ENCODE measurements at regions not wholly inside any gene's neighbourhood (a gene's known extent, or its start where the extent isn't known, plus 50 kb on each side); places are given as distances from the start of the nearest gene placed in this dataset.
"Not testable (repeated sequence)": the region's sequence is repeated elsewhere in the genome, so short reads cannot be mapped to it uniquely, and the experiment has no call there.

DNA sequence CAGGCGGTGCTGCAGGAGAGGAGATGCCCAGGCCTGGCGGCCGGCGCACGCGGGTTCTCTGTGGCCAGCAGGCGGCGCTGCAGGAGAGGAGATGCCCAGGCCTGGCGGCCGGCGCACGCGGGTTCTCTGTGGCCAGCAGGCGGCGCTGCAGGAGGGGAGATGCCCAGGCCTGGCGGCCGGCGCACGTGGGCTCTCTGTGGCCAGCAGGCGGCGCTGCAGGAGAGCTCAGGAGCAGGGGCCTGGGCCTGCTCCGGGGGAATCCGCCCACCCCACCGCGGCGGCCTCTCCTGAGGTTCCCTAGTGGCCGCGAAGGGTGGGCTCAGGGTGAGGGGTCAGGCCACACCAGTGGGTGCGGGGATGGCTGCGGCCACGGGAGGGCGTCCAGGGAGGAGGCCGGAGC is 75.9 kb downstream of the OR4F16 start:
- DNase-seq: not testable (repeated sequence)

DNA sequence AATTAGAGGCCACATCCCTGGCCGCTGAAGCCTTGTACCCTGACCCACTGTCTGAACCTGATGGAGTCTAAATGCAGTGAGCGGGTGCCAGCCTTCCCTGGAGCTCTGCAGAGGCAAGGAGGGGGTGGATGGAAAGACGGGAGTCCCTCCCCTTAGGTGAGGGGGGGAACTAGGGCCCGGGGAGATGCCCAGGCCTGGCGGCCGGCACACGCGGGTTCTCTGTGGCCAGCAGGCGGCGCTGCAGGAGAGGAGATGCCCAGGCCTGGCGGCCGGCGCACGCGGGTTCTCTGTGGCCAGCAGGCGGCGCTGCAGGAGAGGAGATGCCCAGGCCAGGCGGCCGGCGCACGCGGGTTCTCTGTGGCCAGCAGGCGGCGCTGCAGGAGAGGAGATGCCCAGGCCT is 77.3 kb downstream of the OR4F16 start:
- DNase-seq: not testable (repeated sequence)

DNA sequence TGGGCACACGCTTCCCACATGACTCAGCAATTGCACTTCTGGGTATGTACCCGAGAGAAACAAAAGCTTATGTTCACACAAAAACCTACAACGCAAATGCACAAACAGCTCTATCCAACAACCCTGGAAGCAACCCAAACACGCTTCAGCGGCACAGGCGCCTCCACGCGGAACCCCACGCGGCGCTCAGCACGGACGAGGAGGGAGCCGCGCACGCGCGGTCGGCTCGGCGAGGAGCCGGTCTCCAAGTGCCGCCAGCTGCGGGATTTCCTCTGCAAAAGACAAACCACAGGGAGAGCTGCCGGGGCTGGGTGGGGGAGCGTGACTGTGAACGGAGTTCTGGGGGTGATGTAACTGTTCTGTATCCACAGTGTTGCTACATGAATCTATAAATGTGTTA is 81.2 kb downstream of the OR4F16 start:
- DNase-seq: peak; percentile 10 to 20

DNA sequence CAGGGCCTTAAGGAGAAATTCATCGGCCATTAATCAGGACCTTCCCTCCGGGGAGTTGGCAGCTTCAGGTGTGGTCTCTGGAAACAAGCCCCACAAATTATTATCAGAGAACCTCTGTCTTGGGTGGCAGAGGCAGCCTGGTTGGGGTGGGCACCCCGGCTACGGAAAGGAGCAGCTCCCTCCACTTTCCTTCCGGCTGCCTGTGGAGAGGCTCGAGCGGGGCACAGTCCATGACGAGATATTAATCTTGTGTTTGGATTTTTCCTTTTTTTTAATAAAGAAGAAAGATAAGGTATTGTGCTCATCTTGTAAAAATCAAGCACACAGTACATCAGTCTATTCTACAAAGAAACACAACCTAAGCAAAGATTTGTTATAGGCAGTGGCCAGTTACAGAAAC is 98.2 kb downstream of the OR4F16 start:
- DNase-seq: not testable (repeated sequence)

DNA sequence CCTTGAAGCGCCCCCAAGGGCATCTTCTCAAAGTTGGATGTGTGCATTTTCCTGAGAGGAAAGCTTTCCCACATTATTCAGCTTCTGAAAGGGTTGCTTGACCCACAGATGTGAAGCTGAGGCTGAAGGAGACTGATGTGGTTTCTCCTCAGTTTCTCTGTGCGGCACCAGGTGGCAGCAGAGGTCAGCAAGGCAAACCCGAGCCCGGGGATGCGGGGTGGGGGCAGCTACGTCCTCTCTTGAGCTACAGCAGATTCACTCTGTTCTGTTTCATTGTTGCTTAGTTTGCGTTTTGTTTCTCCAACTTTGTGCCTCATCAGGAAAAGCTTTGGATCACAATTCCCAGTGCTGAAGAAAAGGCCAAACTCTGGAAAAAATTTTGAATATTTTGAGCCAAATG is 100.5 kb downstream of the OR4F16 start:
- peak; percentile 56 to 62 for DNase-seq

Measured in stimulated activated CD4-positive, alpha-beta T cell treated with anti-CD3 and anti-CD28 coated beads, Interleukin-4, amount 100 ng/mL, for 4 hours (primary cell).